ENCODE measurements at regions not wholly inside any gene's neighbourhood (a gene's known extent, or its start where the extent isn't known, plus 50 kb on each side); places are given as distances from the start of the nearest gene placed in this dataset.

GRCh38 chr12:127970491-127970890 is 296.5 kb upstream of the TMEM132C start:
- no peaks in the 10 kb centered on the region for H3K27me3 ChIP-seq (ENCODE audit: insufficient read depth, low read length)
- no peak overlapping the region for H3K56ac ChIP-seq (ENCODE audit: insufficient read length, low read depth, low read length)
- H4K5ac ChIP-seq (ENCODE audit: insufficient read length, low read depth, low read length), result no peak overlapping the region
- no peaks in the 10 kb centered on the region for H3K23me2 ChIP-seq (ENCODE audit: insufficient read length, low read depth, low read length, poor library complexity, severe bottlenecking)
- no peak overlapping the region for H2BK12ac ChIP-seq (ENCODE audit: insufficient read length, low read depth, low read length)
- H3K27ac ChIP-seq (ENCODE audit: insufficient read length, low read depth, low read length), result no peak overlapping the region
- no peak overlapping the region for H3K27ac Mint-ChIP-seq
- no peak overlapping the region for H3K4ac ChIP-seq (ENCODE audit: low read depth, low read length)
- TF ChIP-seq CTCF (conservative IDR thresholded peaks at IDR 0.05), result no peak
- no peak overlapping the region for H3K23ac ChIP-seq (ENCODE audit: insufficient read length, low read depth, low read length)
- H3K79me2 ChIP-seq (ENCODE audit: insufficient read depth, low read length), result no peaks in the 10 kb centered on the region
- no peak overlapping the region for H3K9ac ChIP-seq (ENCODE audit: extremely low read depth, insufficient read length, low read length)
- no peak overlapping the region for H2AFZ ChIP-seq (ENCODE audit: low read length)
- peaks cover 21 to 25% of the 10 kb centered on the region in 2 experiments for H3K9me3 Mint-ChIP-seq
- H4K8ac ChIP-seq (replicated peaks; ENCODE audit: insufficient read length, low read depth, low read length), result no peak overlapping the region
- no peak overlapping the region for H3K4me2 ChIP-seq (ENCODE audit: insufficient read depth, insufficient read length, low read length)
- H3T11ph ChIP-seq (ENCODE audit: low read length), result no peak overlapping the region
- no CpG with 5 or more reads among the region's 4 CpGs for WGBS (ENCODE audit: extremely low coverage, insufficient read length, low lambda C conversion rate)
- peaks cover 7% of the 10 kb centered on the region for H3K9me3 ChIP-seq (ENCODE audit: control insufficient read depth, low read depth, low read length)
- H3K27me3 Mint-ChIP-seq (ENCODE audit: low read depth), result no peaks in the 10 kb centered on the region; the same call in 1 of the 2 replicates
- H4K91ac ChIP-seq (ENCODE audit: insufficient read length, low read depth, low read length), result no peak overlapping the region
- no peaks in the 10 kb centered on the region for H4K20me1 ChIP-seq (ENCODE audit: control insufficient read depth, insufficient read depth, insufficient read length)
- H3K4me1 Mint-ChIP-seq, result no peaks in the 10 kb centered on the region
- H2BK15ac ChIP-seq (ENCODE audit: low read depth, low read length), result no peak overlapping the region
- no peak overlapping the region for H2BK120ac ChIP-seq (ENCODE audit: low read depth, low read length, poor library complexity, severe bottlenecking)
- no peaks in the 10 kb centered on the region for H3K4me1 ChIP-seq (ENCODE audit: insufficient read depth, low read length)
- peaks cover 11 to 17% (median 12%) of the 10 kb centered on the region in 3 experiments for H3K36me3 Mint-ChIP-seq (ENCODE audit: insufficient read depth in 1 of 3, low read depth in 3 of 3)
- H3K14ac ChIP-seq (ENCODE audit: insufficient read depth, low read length), result no peak overlapping the region
- no peak overlapping the region for H3K4me3 Mint-ChIP-seq
- H3K79me1 ChIP-seq (ENCODE audit: insufficient read depth, low read depth, low read length, poor library complexity, severe bottlenecking), result no peaks in the 10 kb centered on the region
- no peak overlapping the region for H2AK5ac ChIP-seq (ENCODE audit: insufficient read length, low read length)
- no peak overlapping the region for H3K18ac ChIP-seq (ENCODE audit: insufficient read length, low read depth, low read length)
- no peak for DNase-seq
- no peak overlapping the region for H2BK20ac ChIP-seq (ENCODE audit: low read depth, low read length, poor library complexity, severe bottlenecking)
- no peak overlapping the region for H2BK5ac ChIP-seq (ENCODE audit: insufficient read length, low read length)

Data from H9 (cell line).